HG03521 (cell line): ENCODE measurements at regions not wholly inside any gene's neighbourhood (a gene's known extent, or its start where the extent isn't known, plus 50 kb on each side); places are given as distances from the start of the nearest gene placed in this dataset.
"Not testable (repeated sequence)": the region's sequence is repeated elsewhere in the genome, so short reads cannot be mapped to it uniquely, and the experiment has no call there.

Experiments used
- ATAC-seq: cut with Tn5 transposase; IDR thresholded peaks from one replicate; pipeline ENCODE4 v1.9.1; 2021; ENCODE audit warnings: mild to moderate bottlenecking, moderate library complexity; ENCODE audit not compliant: unreplicated experiment

DNA sequence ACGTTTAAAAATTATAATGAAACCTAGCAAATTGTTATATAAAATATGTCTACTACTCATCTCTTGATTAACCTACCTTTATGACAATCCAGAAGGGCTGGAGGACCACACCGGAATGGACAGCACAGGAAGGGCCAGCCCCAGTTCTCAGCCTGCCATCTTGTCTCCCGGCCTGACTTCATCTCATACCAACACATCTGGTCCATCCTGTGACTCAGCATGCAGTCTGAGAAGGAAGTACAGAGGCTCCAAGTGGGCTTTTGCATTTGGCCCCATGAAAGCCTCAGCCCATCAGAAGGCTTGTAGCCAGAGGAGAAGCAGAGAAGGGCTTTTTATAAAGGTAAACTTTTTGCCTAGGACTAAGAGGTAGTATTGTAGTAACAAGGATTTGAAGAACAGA lies 436.6 kb downstream of the MRPL39 start:
- no peak for ATAC-seq

GRCh38 chr21:25169370-25169769 lies 437.9 kb downstream of the MRPL39 start:
- ATAC-seq, result no peak

GRCh38 chr21:25166904-25167303 lies 440.4 kb downstream of the MRPL39 start:
- ATAC-seq, result not testable (repeated sequence)

- no peak for ATAC-seq
Measured at GRCh38 chr21:25161571-25161970, 445.7 kb downstream of the MRPL39 start.

DNA sequence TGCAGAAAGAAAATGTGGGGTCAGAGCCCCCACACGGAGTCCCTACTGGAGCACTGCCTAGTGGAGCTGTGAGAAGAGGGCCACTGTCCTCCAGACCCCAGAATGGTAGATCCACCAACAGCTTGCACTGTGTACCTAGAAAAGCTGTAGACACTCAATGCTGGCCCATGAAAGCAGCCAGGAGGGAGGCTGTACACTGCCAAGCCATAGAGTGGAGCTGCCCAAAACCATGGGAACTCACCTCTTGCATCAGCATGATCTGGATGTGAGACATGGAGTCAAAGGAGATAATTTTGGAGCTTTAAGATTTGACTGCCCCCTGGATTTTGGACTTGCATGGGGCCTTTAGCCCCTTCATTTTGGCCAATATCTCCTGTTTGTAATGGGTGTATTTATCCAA lies 452.3 kb downstream of the MRPL39 start:
- ATAC-seq, result not testable (repeated sequence)

GRCh38 chr21:25149022-25149421 lies 458.3 kb downstream of the MRPL39 start:
- no peak for ATAC-seq

DNA sequence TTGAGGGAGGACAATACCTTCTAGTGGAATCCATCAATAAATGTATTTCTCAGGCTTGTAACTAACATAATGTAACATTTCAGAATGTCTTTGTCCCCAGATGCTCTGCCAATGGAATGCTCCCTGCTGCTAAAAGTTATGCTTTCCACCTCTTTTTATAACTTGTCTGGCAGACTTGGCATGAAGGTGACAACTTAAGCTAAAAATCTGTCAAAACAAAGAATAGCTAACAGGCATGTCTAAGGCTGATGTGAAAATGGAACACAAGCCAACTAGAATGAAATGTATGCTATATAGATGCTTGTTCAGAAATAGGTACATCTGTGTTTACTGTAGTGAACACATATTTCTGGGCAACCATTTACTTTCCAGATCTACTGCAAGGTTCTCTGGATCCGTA lies 467.9 kb downstream of the MRPL39 start:
- no peak for ATAC-seq

DNA sequence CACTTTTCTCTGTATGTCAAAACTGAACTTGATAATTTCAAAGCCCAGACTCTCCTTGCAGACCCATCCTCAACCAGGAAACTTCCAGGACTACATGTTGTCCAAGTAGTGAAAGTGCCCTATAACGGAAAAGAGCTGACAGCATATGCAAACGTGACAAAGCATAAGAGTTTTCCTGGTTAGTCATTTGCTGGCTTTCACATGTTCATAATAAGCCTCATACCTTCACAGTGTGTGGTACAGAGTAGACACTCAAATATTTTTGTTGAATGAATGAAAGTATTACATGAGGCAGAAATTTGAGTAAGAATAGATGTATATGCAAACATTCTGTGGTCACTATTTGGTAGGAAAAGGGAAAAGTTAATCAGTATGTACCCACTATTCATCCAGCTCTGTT lies 473.3 kb downstream of the MRPL39 start:
- no peak for ATAC-seq

GRCh38 chr21:25127811-25128210 lies 479.5 kb downstream of the MRPL39 start:
- ATAC-seq, result no peak

GRCh38 chr21:25127007-25127406 lies 480.3 kb downstream of the MRPL39 start:
- no peak for ATAC-seq

GRCh38 chr21:25126564-25126963 lies 480.7 kb downstream of the MRPL39 start:
- no peak for ATAC-seq

- no peak for ATAC-seq
Measured at GRCh38 chr21:25118648-25119047, 488.6 kb downstream of the MRPL39 start.

DNA sequence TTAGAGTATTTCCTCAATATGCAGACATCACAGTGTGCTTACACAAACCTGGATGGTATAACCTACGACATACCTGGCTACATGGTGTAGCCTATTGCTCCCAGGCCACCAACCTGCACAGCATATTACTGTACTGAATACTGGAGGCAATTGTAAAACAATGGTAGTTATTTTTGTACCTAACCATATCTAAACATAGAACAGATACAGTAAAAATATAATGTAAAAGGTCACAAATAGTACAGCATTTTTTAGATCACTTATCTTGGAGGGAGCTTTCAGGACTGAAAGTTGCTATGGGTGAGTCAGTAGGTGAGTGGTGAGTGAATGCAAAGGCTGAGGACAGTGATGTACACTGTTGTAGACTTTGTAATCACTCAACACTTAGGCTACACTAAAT lies 492.3 kb downstream of the MRPL39 start:
- ATAC-seq, result peak; percentile 59

DNA sequence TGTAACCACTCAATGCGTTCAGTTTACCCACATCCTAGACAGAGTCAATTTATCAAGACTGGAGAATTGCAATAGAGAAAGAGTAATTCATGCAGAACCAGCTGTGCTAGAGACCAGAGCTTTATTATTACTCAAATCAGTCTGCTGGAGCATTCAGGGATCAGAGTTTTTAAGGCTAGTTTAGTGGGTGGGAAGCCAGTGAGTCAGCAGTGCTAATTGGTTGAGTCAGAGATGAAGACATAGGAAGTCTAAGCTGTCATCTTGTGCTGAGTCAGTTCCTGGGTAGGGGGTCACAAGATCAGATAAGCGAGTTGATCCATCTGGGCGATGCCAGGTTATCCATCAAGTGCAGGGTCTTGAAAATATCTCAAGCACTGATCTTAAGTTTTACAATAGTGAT lies 499.6 kb downstream of the MRPL39 start:
- no peak for ATAC-seq

- no peak for ATAC-seq
Measured at GRCh38 chr21:25103500-25104207, 503.6 kb downstream of the MRPL39 start.

- no peak for ATAC-seq
Measured at GRCh38 chr21:25097648-25098047, 509.6 kb downstream of the MRPL39 start.

GRCh38 chr21:25094695-25095094 lies 512.6 kb downstream of the MRPL39 start:
- no peak for ATAC-seq

DNA sequence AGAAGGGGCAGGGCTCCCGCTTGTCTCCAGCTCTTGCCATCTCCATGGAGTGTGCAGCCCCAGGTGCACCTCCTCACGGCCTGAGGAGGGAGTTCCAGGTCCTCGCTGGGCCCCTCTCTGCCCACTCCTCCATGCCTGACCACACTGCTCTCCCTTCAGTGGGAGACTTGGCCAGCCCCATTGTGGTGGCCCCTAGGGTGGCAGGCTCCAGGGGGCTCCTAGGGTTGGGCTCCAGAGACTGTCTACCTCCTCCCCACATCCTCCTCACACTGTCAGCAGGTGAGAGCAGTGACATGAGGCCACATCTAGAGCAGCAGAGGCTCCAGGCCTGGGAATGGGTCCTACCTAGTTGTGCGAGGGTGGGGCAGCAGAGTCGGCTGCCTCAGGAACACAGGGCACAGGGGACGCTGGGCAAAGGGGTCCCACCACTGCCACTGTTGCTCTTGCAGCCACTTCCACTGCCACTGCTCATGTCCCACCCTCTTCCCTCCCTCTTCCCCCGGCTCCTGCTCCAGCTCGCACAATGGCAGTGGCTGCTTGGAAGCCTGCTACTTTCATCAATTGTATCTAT lies 514.8 kb downstream of the MRPL39 start:
- ATAC-seq, result no peak

DNA sequence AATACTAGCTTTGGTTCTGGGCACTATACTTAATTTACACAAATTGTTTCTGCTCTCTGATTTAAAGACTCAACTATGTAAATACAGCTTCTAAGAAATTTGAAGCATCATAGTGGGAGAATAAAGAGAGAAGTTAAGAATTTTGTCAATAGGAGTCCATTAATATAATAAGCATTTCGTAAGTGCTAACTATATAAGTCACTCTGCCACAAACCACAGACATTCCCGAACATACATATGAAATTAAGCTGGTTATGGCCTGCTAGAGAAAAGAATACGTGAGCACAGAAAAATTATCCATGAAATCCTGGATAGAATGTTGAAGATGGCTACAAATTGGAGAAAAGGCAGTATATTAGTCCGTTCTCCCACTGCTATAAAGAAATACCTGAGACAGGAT lies 526.2 kb downstream of the MRPL39 start:
- no peak for ATAC-seq

GRCh38 chr21:25080661-25081060 lies 526.6 kb downstream of the MRPL39 start:
- no peak for ATAC-seq

- ATAC-seq, result no peak
Measured at GRCh38 chr21:25080141-25080540, 527.1 kb downstream of the MRPL39 start.

DNA sequence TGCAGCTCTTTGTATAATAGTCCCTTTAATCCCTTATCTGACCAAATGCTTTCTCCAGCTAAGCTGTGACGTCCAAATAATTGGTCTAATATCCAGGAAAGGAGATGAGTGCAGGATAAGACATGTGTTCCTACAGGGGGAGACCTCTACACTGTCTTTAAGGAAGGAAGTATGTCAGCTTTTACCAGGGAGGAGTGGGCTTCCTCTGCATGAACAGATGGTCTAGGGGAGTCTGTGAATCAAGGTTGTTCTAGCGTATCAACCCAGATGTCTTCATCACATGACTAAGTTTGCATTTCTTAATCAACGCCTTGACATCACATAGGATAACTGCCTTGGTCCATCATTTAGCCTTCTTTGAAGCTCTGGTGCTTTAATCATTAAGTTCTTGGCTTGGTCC lies 528.2 kb downstream of the MRPL39 start:
- ATAC-seq, result no peak

GRCh38 chr21:25062061-25062460 lies 545.2 kb downstream of the MRPL39 start:
- ATAC-seq, result no peak
